ENCODE measurements at regions not wholly inside any gene's neighbourhood (a gene's known extent, or its start where the extent isn't known, plus 50 kb on each side); places are given as distances from the start of the nearest gene placed in this dataset.

- TF ChIP-seq POLR2AphosphoS5 (IDR thresholded peaks at IDR 0.05) = no peak
- TF ChIP-seq CTCF (IDR thresholded peaks at IDR 0.05) = no peak
- TF ChIP-seq POLR2A (IDR thresholded peaks at IDR 0.05) = no peak
- TF ChIP-seq EP300 (IDR thresholded peaks at IDR 0.05) = no peak
Observed at GRCh38 chr6:77318256-77318655, 145.0 kb downstream of the HTR1B start.
